ENCODE measurements at regions not wholly inside any gene's neighbourhood (a gene's known extent, or its start where the extent isn't known, plus 50 kb on each side); places are given as distances from the start of the nearest gene placed in this dataset.

GRCh38 chr17:64749306-64749705 lies 87.2 kb upstream of the SMURF2 start:
- Histone ChIP-seq H3K36me3 (replicated peaks in 1 of 2; ENCODE audit: control insufficient read depth in 1 of 2, insufficient read depth in 2 of 2, low read length in 2 of 2) (peaks cover 13 to 28% of the 10 kb centered on the region in 2 experiments), H3K4me1 (ENCODE audit: insufficient read depth, low read length) (no peaks in the 10 kb centered on the region), H4K20me1 (ENCODE audit: insufficient read depth, low read length) (no peaks in the 10 kb centered on the region), H3K4me3 (replicated peaks in 1 of 3; ENCODE audit: insufficient read depth in 1 of 3, low read depth in 2 of 3, low read length in 3 of 3) (no peak overlapping the region), H2AFZ (ENCODE audit: low read length) (no peak overlapping the region), H3K9ac (ENCODE audit: insufficient read depth, low read depth, low read length) (no peak overlapping the region), H3K27ac (ENCODE audit: extremely low read length, insufficient read depth, low read length) (no peak overlapping the region), H3K9me3 (ENCODE audit: low read length) (no peaks in the 10 kb centered on the region), H3K27me3 (ENCODE audit: control insufficient read depth in 1 of 2, insufficient read depth in 2 of 2, low read length in 2 of 2) (no peaks in the 10 kb centered on the region), H3K79me2 (ENCODE audit: insufficient read depth, low read length) (no peaks in the 10 kb centered on the region), H3K4me2 (ENCODE audit: low read depth, low read length) (no peak overlapping the region)
- POLR2A ChIA-PET = no interaction called here
- DNase-seq (ENCODE audit: low spot score) (no peak), ATAC-seq (no peak), FAIRE-seq (no peak)
- in situ Hi-C loops (cut with HindIII; ENCODE audit: extremely low pct_ligation_motif_present, low pct_unique_long_range_greater_than_20kb) (no loop called here), intact Hi-C loops (cut with micrococcal nuclease; ENCODE audit: unreplicated experiment) (no loop called here)
- CTCF ChIA-PET (ENCODE audit: low intra/inter-chr PET ratio, low total read pairs) = no interaction called here
- WGBS (ENCODE audit: low lambda C conversion rate) = 91% methylated on average over 4 of the region's 4 CpGs
- BruUV-seq (replicated peaks) = no TSS peak
- TF ChIP-seq SOX6 (IDR thresholded peaks at IDR 0.05) (no peak), SOX6 (CRISPR knock-in tag; IDR thresholded peaks at IDR 0.05) (no peak)

GRCh38 chr17:64747938-64748540 lies 85.9 kb upstream of the SMURF2 start:
- 96% methylated on average over 7 of the region's 7 CpGs for WGBS (ENCODE audit: low lambda C conversion rate)
- FAIRE-seq (no peak), ATAC-seq (no peak), DNase-seq (ENCODE audit: low spot score) (no peak)
- no peaks in the 10 kb centered on the region for H3K79me2 ChIP-seq (ENCODE audit: insufficient read depth, low read length)
- no peak overlapping the region for H3K9ac ChIP-seq (ENCODE audit: insufficient read depth, low read depth, low read length)
- POLR2A ChIA-PET = interaction anchor here (1.0 kb wide), 1 partner anchor 26 kb away, joined by 3 read pairs; no protein-coding TSS in a partner anchor
- H3K9me3 ChIP-seq (ENCODE audit: low read length) = no peaks in the 10 kb centered on the region
- no peak overlapping the region for H3K27ac ChIP-seq (ENCODE audit: extremely low read length, insufficient read depth, low read length)
- no peaks in the 10 kb centered on the region for H3K27me3 ChIP-seq (ENCODE audit: control insufficient read depth in 1 of 2, insufficient read depth in 2 of 2, low read length in 2 of 2)
- CTCF ChIA-PET (ENCODE audit: low intra/inter-chr PET ratio, low total read pairs) = no interaction called here
- H2AFZ ChIP-seq (ENCODE audit: low read length) = no peak overlapping the region
- intact Hi-C loops (cut with micrococcal nuclease; ENCODE audit: unreplicated experiment) (no loop called here), in situ Hi-C loops (cut with HindIII; ENCODE audit: extremely low pct_ligation_motif_present, low pct_unique_long_range_greater_than_20kb) (no loop called here)
- peaks cover 11 to 17% of the 10 kb centered on the region in 2 experiments for H3K36me3 ChIP-seq (replicated peaks in 1 of 2; ENCODE audit: control insufficient read depth in 1 of 2, insufficient read depth in 2 of 2, low read length in 2 of 2)
- TF ChIP-seq BATF2 (CRISPR knock-in tag; IDR thresholded peaks at IDR 0.05) (no peak), ZNF225 (CRISPR knock-in tag; IDR thresholded peaks at IDR 0.05) (no peak), NONO (IDR thresholded peaks at IDR 0.05) (no peak), NONO (CRISPR knock-in tag; conservative IDR thresholded peaks at IDR 0.05) (no peak), ATRX (CRISPR knock-in tag; IDR thresholded peaks at IDR 0.05; ENCODE audit: borderline replicate concordance) (no peak), ZNF550 (CRISPR knock-in tag; IDR thresholded peaks at IDR 0.05; ENCODE audit: borderline replicate concordance) (no peak)
- no peak overlapping the region for H3K4me2 ChIP-seq (ENCODE audit: low read depth, low read length)
- H4K20me1 ChIP-seq (ENCODE audit: insufficient read depth, low read length) = no peaks in the 10 kb centered on the region
- H3K4me1 ChIP-seq (ENCODE audit: insufficient read depth, low read length) = no peaks in the 10 kb centered on the region
- H3K4me3 ChIP-seq (replicated peaks in 1 of 3; ENCODE audit: insufficient read depth in 1 of 3, low read depth in 2 of 3, low read length in 3 of 3) = no peak overlapping the region
- BruUV-seq (replicated peaks) = no TSS peak

All from HepG2 (cell line).